ENCODE measurements at regions not wholly inside any gene's neighbourhood (a gene's known extent, or its start where the extent isn't known, plus 50 kb on each side); places are given as distances from the start of the nearest gene placed in this dataset.

- TF ChIP-seq POLR2A (IDR thresholded peaks at IDR 0.05; ENCODE audit: low read depth) (no peak), CTCF (IDR thresholded peaks at IDR 0.05) (no peak)
These were observed 212.6 kb upstream of the PARD3B start for GRCh38 chr2:204332706-204333105.

Data from esophagus muscularis mucosa (tissue), 3 donors.